HG03280 (cell line): ENCODE measurements at regions not wholly inside any gene's neighbourhood (a gene's known extent, or its start where the extent isn't known, plus 50 kb on each side); places are given as distances from the start of the nearest gene placed in this dataset.
"Not testable (repeated sequence)": the region's sequence is repeated elsewhere in the genome, so short reads cannot be mapped to it uniquely, and the experiment has no call there.

ENCODE experiments used
- ATAC-seq: cut with Tn5 transposase; IDR thresholded peaks from one replicate; pipeline ENCODE4 v1.9.1; 2021; ENCODE audit warnings: mild to moderate bottlenecking, moderate library complexity; ENCODE audit not compliant: unreplicated experiment

DNA sequence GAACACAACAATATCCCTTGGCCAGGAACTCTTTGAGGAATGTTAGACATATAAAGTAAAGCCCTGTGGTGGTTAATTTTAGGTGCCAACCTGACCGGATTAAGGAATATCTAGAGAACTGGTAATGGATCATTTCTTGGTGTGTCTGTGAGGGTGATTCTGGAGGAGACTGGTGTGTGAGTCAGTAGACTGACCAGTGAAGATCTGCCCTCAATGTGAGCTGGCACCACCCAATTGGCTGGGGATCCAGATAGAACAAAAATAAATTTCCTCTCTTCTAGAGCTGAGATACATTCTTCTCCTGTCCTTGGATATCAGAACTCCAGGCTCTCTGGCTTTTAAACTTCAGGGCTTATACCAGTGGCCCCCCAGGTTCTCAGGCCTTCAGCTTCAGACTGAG is 56.2 kb upstream of the TNPO1 start:
- no peak for ATAC-seq

DNA sequence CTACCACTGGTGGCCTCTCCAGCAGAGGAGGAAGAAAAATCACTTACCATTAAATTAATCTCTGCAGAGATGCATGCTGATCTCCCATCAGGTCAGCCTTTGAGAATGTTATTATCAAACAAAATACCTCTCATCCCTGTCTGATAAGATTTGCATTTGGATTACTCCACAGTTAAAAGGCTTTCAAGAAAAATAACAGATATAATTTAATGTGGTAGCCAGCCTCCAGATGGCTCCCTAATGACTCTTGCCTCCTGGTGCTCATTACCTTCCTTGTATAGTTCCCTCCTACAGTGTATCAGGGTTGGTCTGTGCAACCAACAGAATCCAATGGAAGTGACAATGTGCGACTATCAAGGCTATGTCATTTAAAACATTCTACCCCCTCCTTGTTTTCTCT is 63.6 kb upstream of the TNPO1 start:
- no peak for ATAC-seq

DNA sequence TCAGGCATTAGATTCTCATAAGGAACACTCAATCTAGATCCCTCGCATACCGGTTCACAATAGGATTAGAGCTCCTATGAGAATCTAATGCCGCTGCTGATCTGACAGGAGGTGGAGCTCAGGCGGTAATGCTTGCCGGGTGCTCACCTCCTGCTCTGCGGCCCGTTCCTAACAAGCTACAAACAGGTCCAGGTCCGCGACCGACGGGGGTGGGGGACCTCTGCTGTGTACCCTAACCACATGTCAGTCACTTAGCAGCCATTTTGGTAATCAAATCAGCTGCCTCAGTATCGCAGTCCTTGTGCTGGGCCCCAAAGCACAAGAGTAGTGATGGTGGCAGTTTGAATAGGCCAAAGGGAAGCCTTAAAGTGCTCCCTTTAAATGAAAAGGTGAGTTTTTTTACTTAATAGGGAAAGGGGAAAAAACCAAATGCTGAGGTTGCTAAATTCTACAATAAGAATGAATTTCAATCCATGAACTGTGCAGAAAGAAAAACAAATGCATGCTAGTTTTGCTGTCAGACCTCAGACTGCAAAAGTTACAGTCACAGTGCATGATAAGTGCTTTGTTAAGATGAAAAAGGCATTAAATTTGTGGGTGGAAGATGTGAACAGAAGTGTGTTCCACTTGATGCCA is 67.0 kb upstream of the TNPO1 start:
- no peak for ATAC-seq

DNA sequence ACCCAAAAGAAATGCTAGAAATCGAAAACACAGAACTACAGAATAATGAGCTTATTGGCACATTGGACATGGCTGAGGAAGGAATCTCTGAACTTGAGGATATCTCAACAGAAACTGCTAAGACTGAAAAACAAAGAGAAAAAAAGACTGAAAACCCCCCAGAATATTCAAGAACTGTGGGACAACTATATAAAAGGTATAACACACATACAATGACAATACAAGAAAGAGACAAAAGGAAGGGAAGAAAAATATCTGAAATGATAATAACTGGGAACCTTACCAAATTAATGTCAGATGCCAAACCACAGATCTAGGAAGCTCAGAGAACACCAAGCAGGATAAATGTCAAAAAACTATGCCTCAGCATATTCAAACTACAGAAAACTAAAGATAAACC is 68.6 kb upstream of the TNPO1 start:
- ATAC-seq: no peak

DNA sequence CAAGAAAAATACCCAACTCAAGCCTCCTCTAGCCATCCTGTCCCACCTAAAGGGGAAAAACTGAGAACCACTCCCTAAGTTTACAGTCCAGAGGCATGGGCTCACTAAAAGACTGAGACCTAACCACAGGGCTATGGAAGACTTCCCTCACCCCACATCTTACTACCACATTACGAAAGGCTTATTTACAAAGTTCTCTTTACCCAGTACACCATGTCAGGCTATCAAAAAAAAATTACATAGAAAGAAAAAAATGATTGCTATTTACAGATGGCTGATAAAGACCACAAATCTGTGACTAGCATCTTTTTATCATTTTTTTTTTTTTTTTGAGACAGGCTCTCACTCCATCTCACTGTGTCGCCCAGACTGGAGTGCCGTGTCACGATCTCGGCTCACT is 69.7 kb upstream of the TNPO1 start:
- ATAC-seq: no peak

DNA sequence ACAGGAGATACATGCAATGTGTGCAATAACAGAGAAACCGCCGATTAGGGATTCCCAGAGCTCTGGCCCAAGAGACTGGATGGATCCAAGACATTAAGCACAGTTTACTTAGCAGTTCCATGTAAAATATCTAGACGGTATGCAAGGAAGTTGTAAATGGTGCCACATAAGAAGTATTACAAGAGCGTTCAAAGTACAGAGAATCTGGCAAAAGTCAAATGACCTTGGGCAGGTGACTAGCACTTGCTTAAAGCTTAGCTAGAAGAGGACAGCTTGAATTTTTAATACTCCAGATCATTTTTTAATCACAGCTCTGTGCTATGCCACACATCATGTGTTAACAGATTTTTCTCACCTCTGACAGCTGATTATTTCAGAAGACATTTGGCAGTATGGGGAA is 72.3 kb upstream of the TNPO1 start:
- ATAC-seq: no peak

DNA sequence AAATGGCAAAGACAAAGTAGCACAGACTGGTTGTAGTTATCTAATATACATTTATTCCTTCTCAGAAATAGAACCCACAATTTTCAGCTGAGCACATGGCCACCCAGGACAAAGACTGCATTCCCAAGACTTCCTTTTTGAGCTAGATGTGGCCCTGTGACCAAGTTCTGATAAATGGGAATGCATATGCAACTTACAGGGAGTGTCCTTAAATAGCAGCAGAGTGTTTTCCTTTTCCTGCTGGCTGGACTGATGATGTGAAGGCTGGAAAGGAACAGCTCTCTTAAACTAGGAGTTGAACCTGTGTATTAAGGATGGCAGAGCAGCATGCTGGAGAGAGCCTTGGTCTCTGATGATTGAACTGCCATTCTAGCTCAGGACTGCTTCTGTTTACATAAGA is 74.7 kb upstream of the TNPO1 start:
- no peak for ATAC-seq

DNA sequence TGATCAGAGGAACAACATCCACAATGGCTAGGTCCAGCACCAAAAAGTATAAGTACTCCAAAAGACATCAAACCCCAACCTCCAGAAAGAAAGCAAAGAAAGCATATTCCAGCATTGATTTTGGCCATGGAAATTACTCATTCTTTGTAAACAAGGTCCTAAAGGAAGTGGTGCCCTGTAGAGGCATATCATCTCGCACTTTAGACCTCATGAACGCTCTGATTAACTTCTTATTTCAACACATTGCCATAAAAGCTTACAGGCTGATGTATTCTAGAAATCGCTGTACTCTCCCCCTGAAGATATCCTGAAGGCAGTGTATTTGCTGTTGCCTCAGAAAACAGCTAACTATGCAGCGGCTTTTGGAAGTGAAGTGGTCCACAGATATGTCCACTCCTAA is 82.7 kb upstream of the TNPO1 start:
- no peak for ATAC-seq

DNA sequence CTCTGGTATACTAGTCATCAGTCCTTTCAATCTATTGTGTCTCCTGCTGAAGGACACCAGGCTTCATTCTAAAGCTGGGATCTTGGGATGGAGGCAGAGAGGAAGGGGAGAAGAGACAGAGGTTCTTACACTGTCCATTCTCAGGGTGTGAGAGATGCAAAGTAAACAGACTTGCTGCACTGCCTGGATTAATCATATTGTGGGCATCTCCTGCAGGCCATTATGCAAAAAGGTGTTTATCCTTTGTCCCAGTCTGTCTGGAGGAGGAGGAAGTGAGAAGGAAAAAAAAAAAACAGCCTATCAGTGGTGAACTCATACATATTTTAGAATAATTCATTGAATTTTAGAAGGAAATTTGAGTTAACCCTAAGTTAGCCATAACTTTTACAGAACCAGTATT is 92.9 kb upstream of the TNPO1 start:
- no peak for ATAC-seq

DNA sequence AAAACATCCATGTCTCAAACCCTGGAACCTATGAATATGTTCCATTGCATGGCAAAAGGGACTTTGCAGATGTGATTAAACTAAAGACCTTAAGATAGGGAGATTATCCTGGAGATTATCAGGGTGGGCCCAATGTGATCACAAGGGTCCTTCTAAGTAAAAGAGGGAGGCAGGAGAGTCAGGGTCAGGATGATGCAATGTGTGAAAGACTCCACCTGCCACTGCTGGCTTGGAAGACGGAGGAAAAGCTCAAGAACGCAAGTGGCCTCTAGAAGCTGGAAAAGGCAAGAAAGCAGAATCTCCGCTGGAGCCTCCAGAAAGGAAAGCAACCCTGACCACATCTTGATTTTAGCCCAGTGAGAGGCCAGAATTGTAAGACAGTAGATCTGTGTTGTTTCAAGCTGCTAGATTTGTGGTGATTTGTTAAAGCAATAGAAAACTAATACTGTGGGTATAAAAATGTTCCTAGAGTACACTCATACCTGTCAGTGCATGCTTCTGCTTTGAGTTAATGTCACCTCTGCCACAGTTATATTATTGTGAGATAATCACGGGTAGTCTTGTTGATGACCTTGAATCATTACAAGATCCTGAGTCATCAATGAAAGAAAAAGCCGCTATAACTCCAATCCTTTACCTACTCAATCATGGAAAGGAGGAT is 93.5 kb upstream of the TNPO1 start:
- no peak for ATAC-seq

DNA sequence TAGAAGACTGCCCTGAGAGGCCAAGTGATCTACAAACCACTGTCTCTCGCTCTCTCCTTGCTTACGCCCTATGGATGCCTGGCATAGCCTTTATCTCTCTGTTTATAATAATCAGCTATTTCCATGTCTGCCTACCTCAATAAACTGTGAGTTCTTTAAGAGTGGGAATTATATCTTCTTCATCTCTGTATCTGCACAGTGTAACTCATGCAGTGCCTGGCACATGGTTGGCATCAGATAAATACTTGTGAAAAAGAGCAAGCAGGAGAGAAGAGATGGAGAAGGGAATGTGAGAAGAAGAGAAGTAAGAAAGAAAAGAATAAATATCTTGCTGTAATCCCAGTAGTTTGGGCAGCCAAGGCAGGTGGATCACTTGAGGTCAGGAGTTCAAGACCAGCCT is 94.6 kb upstream of the TNPO1 start:
- ATAC-seq: no peak

DNA sequence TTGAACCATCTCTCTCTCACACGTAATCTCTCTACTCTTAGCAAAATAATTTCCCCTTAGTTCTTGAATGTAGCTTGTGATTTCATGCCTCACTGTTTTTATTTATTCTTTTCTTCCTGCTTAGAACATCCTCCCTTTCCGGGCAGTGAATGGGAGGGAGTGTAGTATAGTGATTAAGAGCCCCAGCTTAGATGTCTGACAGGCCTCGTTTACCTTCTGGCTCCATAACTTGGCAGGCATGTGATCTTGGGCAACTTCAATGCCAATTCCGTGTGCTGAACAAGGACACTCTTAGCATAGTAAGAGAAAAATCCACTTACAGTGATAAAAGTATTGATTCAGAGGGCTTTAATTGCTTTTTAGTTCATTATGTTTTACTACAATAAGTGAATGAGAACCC is 96.3 kb upstream of the TNPO1 start:
- ATAC-seq: no peak

DNA sequence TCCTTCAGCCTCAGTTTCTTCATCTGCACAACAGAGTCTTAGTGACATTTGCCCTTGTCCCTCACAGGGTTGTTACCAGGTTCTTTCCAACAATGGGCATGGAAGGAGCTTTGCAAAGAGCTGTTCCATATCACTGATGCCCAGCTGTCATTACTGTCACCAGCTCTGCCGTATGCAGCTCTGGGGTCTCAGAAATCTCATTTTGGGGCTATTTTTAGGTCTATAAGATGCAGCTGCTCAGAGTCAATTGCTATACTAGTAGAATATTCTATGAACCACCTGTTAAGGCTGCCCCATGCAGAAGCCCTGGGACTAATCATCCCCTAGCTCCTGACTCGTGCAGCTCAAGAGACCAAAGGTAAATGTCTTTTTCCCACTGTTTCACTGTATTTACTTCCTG is 105.1 kb upstream of the TNPO1 start:
- no peak for ATAC-seq

DNA sequence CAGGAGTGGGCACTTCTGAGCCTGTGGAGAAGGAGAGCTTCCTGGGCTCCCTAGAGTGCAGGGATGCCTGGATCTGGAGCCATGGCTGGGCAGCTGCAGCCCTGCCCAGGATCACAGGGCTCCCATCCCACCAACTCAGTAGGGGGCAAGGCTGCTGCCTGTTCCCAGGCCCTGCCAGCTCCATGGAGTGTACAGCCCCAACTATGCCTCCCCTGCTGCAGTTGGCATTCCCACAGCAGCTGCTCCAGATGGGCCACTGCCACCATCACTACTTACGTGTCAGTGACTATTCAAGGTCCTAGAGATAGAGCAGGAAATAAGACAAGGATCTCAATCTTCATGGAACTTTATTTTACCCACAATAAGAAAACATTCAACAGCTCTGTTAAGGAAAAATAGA is 107.1 kb upstream of the TNPO1 start:
- no peak for ATAC-seq

DNA sequence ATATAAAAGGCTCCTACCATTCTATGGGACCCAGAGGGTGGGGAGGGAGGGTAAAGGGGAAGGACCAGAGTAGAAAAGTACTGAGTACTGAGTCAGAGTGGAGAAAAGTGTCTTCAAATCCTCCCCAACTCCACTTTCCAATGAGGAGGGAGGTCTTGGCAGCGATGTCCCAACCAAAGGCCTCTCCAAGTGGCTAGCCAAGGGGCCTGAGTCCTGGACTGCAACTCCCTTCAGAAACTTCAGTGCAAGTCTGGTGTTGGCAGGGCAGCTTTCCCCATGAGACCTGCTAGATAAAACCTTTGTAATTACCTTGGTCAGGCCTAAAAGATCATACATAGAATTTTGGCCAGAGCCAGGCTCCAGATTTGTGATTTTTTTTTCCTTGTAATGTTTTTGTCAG is 111.3 kb upstream of the TNPO1 start:
- no peak for ATAC-seq

DNA sequence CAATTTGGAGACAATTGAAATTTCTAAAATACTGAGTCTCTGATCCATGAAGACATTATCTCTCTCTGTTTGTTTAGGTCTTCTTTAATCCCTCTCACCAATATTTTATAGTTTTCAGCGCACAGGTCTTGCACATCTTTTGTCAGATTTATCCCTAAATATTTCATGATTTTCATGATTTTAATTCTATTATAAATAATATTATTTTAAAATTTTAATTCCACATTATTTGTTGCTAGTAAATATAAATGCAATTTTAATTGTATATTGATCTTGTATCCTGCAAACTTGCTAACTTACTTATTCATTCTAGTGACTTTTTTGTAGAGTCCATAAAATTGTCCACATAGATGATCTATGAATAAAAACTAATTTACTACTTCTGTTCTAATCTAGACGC is 112.6 kb upstream of the TNPO1 start:
- no peak for ATAC-seq

DNA sequence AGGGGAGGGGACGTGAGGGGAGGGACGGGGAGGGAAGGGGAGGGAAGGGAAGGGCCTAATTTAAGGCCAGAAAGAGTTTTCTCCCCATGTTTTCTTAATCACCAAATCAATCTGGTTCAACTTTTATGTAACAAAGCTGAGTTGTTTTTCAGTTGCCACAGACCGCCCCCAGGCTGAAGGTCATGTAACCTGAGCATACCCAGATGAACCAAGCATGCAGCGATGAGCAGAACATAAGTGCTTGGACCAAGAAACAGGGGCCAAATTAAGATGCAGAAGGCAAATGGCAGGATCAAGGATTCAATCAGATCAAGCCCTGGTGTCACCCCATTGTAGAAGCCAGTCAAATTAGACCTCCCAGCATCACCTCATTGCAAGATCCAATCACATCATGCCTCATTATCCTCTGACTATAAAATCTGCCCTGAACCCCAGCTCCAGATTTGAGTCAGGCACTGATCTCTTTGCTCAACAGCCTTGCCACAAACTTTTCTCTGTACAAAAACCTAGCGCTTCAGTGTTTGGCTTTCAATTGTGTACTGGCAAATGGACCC is 113.5 kb upstream of the TNPO1 start:
- ATAC-seq: no peak

DNA sequence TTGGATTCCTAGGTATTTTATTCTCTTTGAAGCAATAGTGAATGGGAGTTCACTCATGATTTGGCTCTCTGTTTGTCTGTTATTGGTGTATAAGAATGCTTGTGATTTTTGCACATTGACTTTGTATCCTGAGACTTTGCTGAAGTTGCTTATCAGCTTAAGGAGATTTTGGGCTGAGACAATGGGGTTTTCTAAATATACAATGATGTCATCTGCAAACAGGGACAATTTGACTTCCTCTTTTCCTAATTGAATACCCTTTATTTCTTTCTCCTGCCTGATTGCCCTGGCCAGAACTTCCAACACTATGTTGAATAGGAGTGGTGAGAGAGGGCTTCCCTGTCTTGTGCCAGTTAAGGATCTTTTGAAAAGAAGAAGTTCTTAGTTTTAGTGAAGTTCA is 114.4 kb upstream of the TNPO1 start:
- ATAC-seq: not testable (repeated sequence)

DNA sequence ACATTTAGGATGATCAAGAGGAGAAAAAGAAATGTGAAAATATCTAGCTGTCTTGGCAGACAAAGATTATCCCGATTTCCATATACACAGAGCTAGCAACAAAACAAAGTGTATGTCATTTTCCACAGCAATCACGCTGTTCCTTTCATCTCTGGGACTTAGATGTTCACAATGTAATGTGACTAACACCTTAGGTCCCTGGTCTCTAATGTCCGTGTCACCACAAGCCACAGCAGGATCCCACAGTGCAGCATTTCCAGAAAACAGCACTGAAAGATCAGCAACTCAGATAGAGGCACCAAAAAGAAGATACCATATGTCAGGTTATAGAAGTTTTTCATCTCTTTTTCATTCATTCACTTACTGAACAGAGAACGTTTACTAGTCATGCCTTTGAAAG is 118.0 kb upstream of the TNPO1 start:
- ATAC-seq: no peak

DNA sequence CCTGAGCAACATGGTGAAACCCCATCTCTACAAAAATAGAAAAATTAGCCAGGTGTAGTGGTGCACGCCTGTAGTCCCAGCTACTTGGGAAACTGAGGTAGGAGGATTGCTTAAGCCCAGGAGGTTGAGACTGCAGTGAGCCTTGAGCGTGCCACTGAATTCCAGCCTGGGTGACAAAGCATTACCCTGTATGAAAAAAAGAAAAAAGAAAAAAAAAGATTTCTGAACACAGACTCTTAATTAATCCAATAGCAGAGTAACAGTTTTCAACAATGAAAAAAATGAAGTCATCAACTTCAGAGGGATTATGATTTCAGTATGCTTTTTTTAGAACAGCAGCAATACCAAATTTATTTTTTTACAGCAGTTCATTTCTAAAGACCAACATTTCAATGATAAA is 118.8 kb upstream of the TNPO1 start:
- ATAC-seq: no peak

DNA sequence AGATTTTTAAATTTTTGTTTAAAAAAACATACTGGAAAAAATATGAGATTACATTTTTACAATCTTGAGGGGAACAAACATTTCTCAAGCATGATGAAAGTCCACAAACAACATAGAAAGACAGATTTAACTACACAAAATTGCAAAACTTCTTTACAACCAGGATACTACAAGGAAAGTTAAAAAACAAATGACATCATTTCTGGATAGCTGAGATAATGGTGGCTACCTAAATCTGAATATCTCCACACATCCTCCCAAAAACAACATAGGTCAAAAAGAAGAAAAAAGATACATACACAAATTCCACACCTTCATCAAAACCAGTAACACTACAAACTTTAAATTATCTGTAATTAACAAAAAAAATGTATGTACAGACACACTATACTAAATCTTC is 120.8 kb upstream of the TNPO1 start:
- no peak for ATAC-seq

DNA sequence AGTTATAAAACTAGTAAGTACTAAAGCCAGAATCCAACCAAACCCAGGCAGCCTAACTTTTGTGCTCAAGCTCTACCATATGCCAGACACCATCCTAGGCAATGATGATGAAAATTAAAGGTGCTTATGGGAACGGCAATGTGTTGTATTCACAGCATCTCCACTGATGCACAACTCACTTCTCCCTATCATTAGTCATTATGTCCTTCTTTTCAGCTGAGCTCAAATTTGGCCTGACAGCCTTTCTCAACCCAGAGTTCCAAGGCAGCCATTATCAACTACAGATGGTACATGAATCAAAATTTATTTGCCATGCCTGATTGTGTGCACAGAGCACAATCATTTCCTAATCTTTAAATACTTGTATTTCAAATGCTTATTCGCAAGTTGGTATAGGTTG is 121.6 kb upstream of the TNPO1 start:
- ATAC-seq: no peak
